Lower lobe of right lung (tissue), 2 donors: ENCODE measurements at regions not wholly inside any gene's neighbourhood (a gene's known extent, or its start where the extent isn't known, plus 50 kb on each side); places are given as distances from the start of the nearest gene placed in this dataset.

ENCODE experiments used
- ATAC-seq, 2 donors: fragments of 200-7000 bp; cut with Tn5 transposase; one replicate each; pipeline ENCODE4 v1.9.1; 2020 to 2022; ENCODE audit warnings: mild to moderate bottlenecking in 2 of 2, moderate library complexity in 2 of 2
- DNase-seq: peaks from one replicate; pipeline ENCODE4 v3.0.0-alpha.2; 2020
- H3K27ac ChIP-seq: fragments of 200-600 bp; one replicate; pipeline ENCODE4 v1.8.0; 2022
- H3K27me3 ChIP-seq: fragments of 200-600 bp; one replicate; pipeline ENCODE4 v1.8.0; 2022; ENCODE audit warnings: low read depth
- H3K36me3 ChIP-seq: fragments of 200-600 bp; one replicate; pipeline ENCODE4 v1.8.0; 2022; ENCODE audit warnings: mild to moderate bottlenecking
- H3K4me1 ChIP-seq: fragments of 200-600 bp; one replicate; pipeline ENCODE4 v1.8.0; 2022
- H3K4me3 ChIP-seq: fragments of 200-600 bp; one replicate; pipeline ENCODE4 v1.8.0; 2022; ENCODE audit warnings: mild to moderate bottlenecking
- H3K9me3 ChIP-seq: fragments of 200-600 bp; one replicate; pipeline ENCODE4 v1.8.0; 2022
- CTCF ChIP-seq: fragments of 200-600 bp; IDR thresholded peaks from one replicate; pipeline ENCODE4 v1.8.0; 2022; ENCODE audit warnings: antibody characterized with exemption, mild to moderate bottlenecking
- intact Hi-C: fragments of 100-400 bp; cut with DNase I; formaldehyde crosslinking; loops from one replicate; pipeline ENCODE4 v1.11.0; 2022
- donor health status: DM: no; HTN: yes; CAD: no; lungs with severe emphysema.

DNA sequence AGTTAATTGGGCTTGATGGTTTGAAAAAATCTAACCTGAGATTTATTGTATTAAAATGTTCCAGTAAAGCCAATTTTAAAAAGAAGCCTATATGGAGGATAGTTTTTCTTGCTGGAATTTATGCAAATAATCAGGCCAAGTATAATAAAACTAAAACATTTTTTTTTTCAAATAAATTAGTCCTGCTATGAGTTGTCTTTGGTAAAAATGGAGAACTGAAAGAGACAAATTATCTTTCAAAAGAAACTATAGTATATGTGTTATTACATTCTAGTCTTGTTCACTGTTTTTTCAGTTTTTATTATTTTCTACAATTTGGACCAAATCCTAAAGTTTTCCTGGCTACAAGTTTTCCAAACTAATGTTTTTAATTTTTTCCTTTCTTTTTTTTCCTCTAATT lies 468.9 kb downstream of the UQCRFS1 start:
- no peak for TF ChIP-seq CTCF
- ATAC-seq (no peak), DNase-seq (no peak)
- Histone ChIP-seq H3K36me3 (no peaks in the 10 kb centered on the region), H3K27ac (no peak overlapping the region), H3K9me3 (no peaks in the 10 kb centered on the region), H3K4me3 (no peak overlapping the region), H3K27me3 (no peaks in the 10 kb centered on the region), H3K4me1 (no peaks in the 10 kb centered on the region)
- intact Hi-C loops = no loop called here

- DNase-seq (no peak), ATAC-seq (peak in 1 of 2 donors; percentile 69)
- no peak overlapping the region for H3K27ac ChIP-seq
- intact Hi-C loops = no loop called here
- no peak overlapping the region for H3K4me3 ChIP-seq
- TF ChIP-seq CTCF = peak; percentile 56
- no peaks in the 10 kb centered on the region for H3K27me3 ChIP-seq
- no peaks in the 10 kb centered on the region for H3K36me3 ChIP-seq
- no peaks in the 10 kb centered on the region for H3K9me3 ChIP-seq
- no peaks in the 10 kb centered on the region for H3K4me1 ChIP-seq
These were observed 475.7 kb downstream of the UQCRFS1 start for GRCh38 chr19:28737021-28737895.

DNA sequence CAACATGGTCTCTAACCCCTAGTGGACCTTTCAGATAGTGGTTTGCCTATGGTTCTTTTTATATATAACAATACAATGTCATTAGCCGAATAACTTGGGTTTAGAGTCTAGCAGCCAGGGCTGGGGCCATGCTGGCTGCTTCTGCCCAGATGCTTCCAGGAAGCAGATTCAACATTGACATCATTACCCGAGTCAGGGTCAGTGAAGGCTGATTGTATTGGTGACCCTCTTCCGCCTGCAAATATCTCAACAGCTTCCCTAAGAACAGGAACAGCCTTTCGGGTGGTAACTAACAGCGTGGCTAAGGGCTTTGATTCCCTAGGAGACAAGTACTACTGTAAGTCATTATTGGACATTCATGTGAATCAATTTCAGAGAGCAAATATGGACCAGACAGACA lies 476.4 kb downstream of the UQCRFS1 start:
- DNase-seq (no peak), ATAC-seq (no peak)
- H3K4me3 ChIP-seq = no peak overlapping the region
- H3K4me1 ChIP-seq = no peaks in the 10 kb centered on the region
- no peaks in the 10 kb centered on the region for H3K9me3 ChIP-seq
- no peaks in the 10 kb centered on the region for H3K36me3 ChIP-seq
- intact Hi-C loops = no loop called here
- H3K27me3 ChIP-seq = no peaks in the 10 kb centered on the region
- TF ChIP-seq CTCF = no peak
- H3K27ac ChIP-seq = no peak overlapping the region

DNA sequence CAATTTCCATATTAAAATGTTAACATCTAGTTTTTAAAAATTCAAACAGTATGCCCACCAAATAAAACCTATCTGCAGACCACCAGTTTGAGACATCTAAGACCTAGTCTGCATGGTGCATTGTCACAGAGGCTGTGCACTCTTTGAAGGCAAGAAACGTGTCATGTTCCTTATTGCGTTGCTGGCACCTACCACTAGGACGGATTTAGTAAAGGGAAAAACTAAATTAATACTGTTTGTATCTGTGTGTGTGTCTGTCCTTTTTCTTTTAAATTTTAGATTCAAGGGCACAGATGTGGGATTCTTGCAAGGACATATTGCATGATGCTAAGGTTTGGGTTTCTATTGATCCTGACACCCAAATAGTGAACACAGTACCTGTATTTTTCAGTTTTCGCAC lies 481.4 kb downstream of the UQCRFS1 start:
- no peak for DNase-seq
- Histone ChIP-seq H3K4me3 (no peak overlapping the region), H3K4me1 (no peaks in the 10 kb centered on the region), H3K9me3 (no peaks in the 10 kb centered on the region), H3K27ac (no peak overlapping the region), H3K36me3 (no peaks in the 10 kb centered on the region), H3K27me3 (peaks cover 33% of the 10 kb centered on the region)
- no peak for TF ChIP-seq CTCF
- no peak for ATAC-seq
- intact Hi-C loops = no loop called here

- Histone ChIP-seq H3K4me1 (no peaks in the 10 kb centered on the region), H3K9me3 (no peaks in the 10 kb centered on the region), H3K27me3 (peaks cover 37% of the 10 kb centered on the region), H3K36me3 (no peaks in the 10 kb centered on the region), H3K27ac (no peak overlapping the region), H3K4me3 (no peak overlapping the region)
- DNase-seq (no peak), ATAC-seq (no peak)
- intact Hi-C loops = no loop called here
- TF ChIP-seq CTCF = no peak
These were observed 482.0 kb downstream of the UQCRFS1 start for GRCh38 chr19:28730791-28731512.
